ENCODE measurements at regions not wholly inside any gene's neighbourhood (a gene's known extent, or its start where the extent isn't known, plus 50 kb on each side); places are given as distances from the start of the nearest gene placed in this dataset.
"Not testable (repeated sequence)": the region's sequence is repeated elsewhere in the genome, so short reads cannot be mapped to it uniquely, and the experiment has no call there.

- no peak for DNase-seq (ENCODE audit: low read depth in 2 of 2, low spot score in 1 of 2)
Observed at GRCh38 chr6:37580176-37580955, 80.7 kb upstream of the CCDC167 start.

GRCh38 chr6:37579444-37580067 lies 79.9 kb upstream of the CCDC167 start:
- no peak for DNase-seq (ENCODE audit: low read depth in 2 of 2, low spot score in 1 of 2)

- DNase-seq (ENCODE audit: low read depth in 2 of 2, low spot score in 1 of 2): no peak
Observed at GRCh38 chr6:37578104-37578503, 78.4 kb upstream of the CCDC167 start.

- DNase-seq (ENCODE audit: low read depth in 2 of 2, low spot score in 1 of 2): no peak
Observed at GRCh38 chr6:37576336-37576737, 76.6 kb upstream of the CCDC167 start.

- no peak for DNase-seq (ENCODE audit: low read depth in 2 of 2, low spot score in 1 of 2)
Observed at GRCh38 chr6:37575221-37575620, 75.5 kb upstream of the CCDC167 start.

GRCh38 chr6:37572334-37572733 lies 72.6 kb upstream of the CCDC167 start:
- DNase-seq (ENCODE audit: low read depth in 2 of 2, low spot score in 1 of 2): no peak

- DNase-seq (ENCODE audit: low read depth in 2 of 2, low spot score in 1 of 2): no peak
Observed at GRCh38 chr6:37570482-37571133, 70.9 kb upstream of the CCDC167 start.

- no peak for DNase-seq (ENCODE audit: low read depth in 2 of 2, low spot score in 1 of 2)
Observed at GRCh38 chr6:37569743-37570481, 70.2 kb upstream of the CCDC167 start.

- DNase-seq (ENCODE audit: low read depth in 2 of 2, low spot score in 1 of 2): no peak
Observed at GRCh38 chr6:37569317-37569716, 69.6 kb upstream of the CCDC167 start.

- DNase-seq (ENCODE audit: low read depth in 2 of 2, low spot score in 1 of 2): no peak
Observed at GRCh38 chr6:37566950-37567349, 67.3 kb upstream of the CCDC167 start.

- peak; percentile 24 to 41 for DNase-seq (ENCODE audit: low read depth in 2 of 2, low spot score in 1 of 2)
Observed at GRCh38 chr6:37566111-37566949, 66.6 kb upstream of the CCDC167 start.

GRCh38 chr6:37565267-37566110 lies 65.8 kb upstream of the CCDC167 start:
- no peak for DNase-seq (ENCODE audit: low read depth in 2 of 2, low spot score in 1 of 2)

- DNase-seq (ENCODE audit: low read depth in 2 of 2, low spot score in 1 of 2): not testable (repeated sequence)
Observed at GRCh38 chr6:37562926-37563288, 63.2 kb upstream of the CCDC167 start.

GRCh38 chr6:37561361-37561760 lies 61.7 kb upstream of the CCDC167 start:
- DNase-seq (ENCODE audit: low read depth in 2 of 2, low spot score in 1 of 2): no peak

GRCh38 chr6:37560737-37561103 lies 61.0 kb upstream of the CCDC167 start:
- DNase-seq (ENCODE audit: low read depth in 2 of 2, low spot score in 1 of 2): no peak

- DNase-seq (ENCODE audit: low read depth in 2 of 2, low spot score in 1 of 2): no peak
Observed at GRCh38 chr6:37559501-37559900, 59.8 kb upstream of the CCDC167 start.

- no peak for DNase-seq (ENCODE audit: low read depth in 2 of 2, low spot score in 1 of 2)
Observed at GRCh38 chr6:37559050-37559449, 59.4 kb upstream of the CCDC167 start.

- DNase-seq (ENCODE audit: low read depth in 2 of 2, low spot score in 1 of 2): no peak
Observed at GRCh38 chr6:37558646-37559045, 59.0 kb upstream of the CCDC167 start.

GRCh38 chr6:37558168-37558567 lies 58.5 kb upstream of the CCDC167 start:
- DNase-seq (ENCODE audit: low read depth in 2 of 2, low spot score in 1 of 2): no peak

- DNase-seq (ENCODE audit: low read depth in 2 of 2, low spot score in 1 of 2): no peak
Observed at GRCh38 chr6:37557645-37558114, 58.0 kb upstream of the CCDC167 start.
